WTC11 (cell line): ENCODE measurements at regions not wholly inside any gene's neighbourhood (a gene's known extent, or its start where the extent isn't known, plus 50 kb on each side); places are given as distances from the start of the nearest gene placed in this dataset.

ENCODE experiments used
- ATAC-seq: fragments of 200-7000 bp; cut with Tn5 transposase; 2 replicates; pipeline ENCODE4 v1.10.0; 2021; ENCODE audit warnings: mild to moderate bottlenecking, moderate library complexity
- CTCF ChIA-PET: fragments of 300-600 bp; sonication (Branson Sonifier 250); formaldehyde crosslinking; loops from one replicate; lab custom pipeline; 2021; ENCODE audit warnings: antibody characterized with exemption; lab: Charles Lee
- POLR2A ChIA-PET: fragments of 350-600 bp; sonication (Branson Sonifier 250); formaldehyde crosslinking; loops from one replicate; lab custom pipeline; 2021; ENCODE audit warnings: antibody characterized with exemption; lab: Charles Lee
- DNase-seq: peaks from one replicate; pipeline ENCODE4 v3.0.0; 2021; ENCODE audit warnings: low spot score
- H3K27ac Mint-ChIP-seq: 2 replicates; pipeline ENCODE4 v1.8.0; 2021; ENCODE audit warnings: mixed read lengths
- H3K27me3 Mint-ChIP-seq: 2 replicates; pipeline ENCODE4 v1.8.0; 2021; ENCODE audit warnings: low read depth, mild to moderate bottlenecking, moderate library complexity, mixed read lengths
- H3K36me3 Mint-ChIP-seq: 2 replicates; pipeline ENCODE4 v1.8.0; 2021; ENCODE audit warnings: mixed read lengths
- H3K4me1 Mint-ChIP-seq: 2 replicates; pipeline ENCODE4 v1.8.0; 2022; ENCODE audit warnings: mixed read lengths
- H3K4me3 Mint-ChIP-seq: 2 replicates; pipeline ENCODE4 v1.8.0; 2021; ENCODE audit warnings: mild to moderate bottlenecking, moderate library complexity, mixed read lengths
- H3K9me3 Mint-ChIP-seq: 2 replicates; pipeline ENCODE4 v1.8.0; 2021; ENCODE audit warnings: mixed read lengths
- CBFB ChIP-seq: sonication (generic); formaldehyde crosslinking; IDR thresholded peaks from 2 replicates; pipeline ENCODE4 v1.8.1; 2022; ENCODE audit warnings: mild to moderate bottlenecking, low read depth, missing genetic modification reagents
- CREM ChIP-seq: sonication (generic); formaldehyde crosslinking; IDR thresholded peaks from 2 replicates; pipeline ENCODE4 v1.8.1; 2022; ENCODE audit warnings: mild to moderate bottlenecking, missing genetic modification reagents, moderate library complexity
- ELF4 ChIP-seq: sonication (generic); formaldehyde crosslinking; IDR thresholded peaks from 2 replicates; pipeline ENCODE4 v1.8.1; 2022; ENCODE audit warnings: low read depth, mild to moderate bottlenecking, moderate library complexity, missing genetic modification reagents
- EMX1 ChIP-seq: fragments of 250-450 bp; sonication (Bioruptor Pico); IDR thresholded peaks from 2 replicates; pipeline ENCODE4 v1.8.0; 2021; ENCODE audit warnings: mild to moderate bottlenecking
- ETV6 ChIP-seq: sonication (generic); formaldehyde crosslinking; IDR thresholded peaks from 2 replicates; pipeline ENCODE4 v1.8.1; 2022; ENCODE audit warnings: mild to moderate bottlenecking, missing genetic modification reagents
- KAT7 ChIP-seq: sonication (generic); formaldehyde crosslinking; IDR thresholded peaks from 2 replicates; pipeline ENCODE4 v1.8.1; 2023; ENCODE audit warnings: missing genetic modification reagents, mild to moderate bottlenecking, borderline replicate concordance
- MXD4 ChIP-seq: fragments of 250-450 bp; sonication (Bioruptor Pico); IDR thresholded peaks from 2 replicates; pipeline ENCODE4 v1.8.0; 2021; ENCODE audit warnings: mild to moderate bottlenecking, moderate library complexity, borderline replicate concordance
- MYBL2 ChIP-seq: sonication (generic); formaldehyde crosslinking; IDR thresholded peaks from 2 replicates; pipeline ENCODE4 v1.8.1; 2023; ENCODE audit warnings: mild to moderate bottlenecking, moderate library complexity, missing genetic modification reagents
- SMAD3 ChIP-seq: sonication (generic); formaldehyde crosslinking; IDR thresholded peaks from 2 replicates; pipeline ENCODE4 v1.8.0; 2022; ENCODE audit warnings: missing genetic modification reagents, mild to moderate bottlenecking, borderline replicate concordance
- TCF7 ChIP-seq: sonication (generic); formaldehyde crosslinking; IDR thresholded peaks from 2 replicates; pipeline ENCODE4 v1.8.0; 2022; ENCODE audit warnings: mild to moderate bottlenecking, low read depth, missing genetic modification reagents, moderate library complexity
- TP53 ChIP-seq: sonication (generic); formaldehyde crosslinking; IDR thresholded peaks from 2 replicates; pipeline ENCODE4 v1.8.1; 2023; ENCODE audit warnings: mild to moderate bottlenecking, missing genetic modification reagents
- ZNF138 ChIP-seq: sonication (generic); formaldehyde crosslinking; conservative IDR thresholded peaks from 2 replicates; pipeline ENCODE4 v1.8.1; 2022; ENCODE audit warnings: mild to moderate bottlenecking, moderate library complexity, missing genetic modification reagents
- TF ChIP-seq, protein P1 (sequence below): sonication (generic); formaldehyde crosslinking; conservative IDR thresholded peaks from 2 replicates; pipeline ENCODE4 v1.8.1; 2022; ENCODE audit warnings: mild to moderate bottlenecking, missing genetic modification reagents
- TF ChIP-seq, protein P2 (sequence below): sonication (generic); formaldehyde crosslinking; IDR thresholded peaks from 2 replicates; pipeline ENCODE4 v1.8.1; 2023; ENCODE audit warnings: mild to moderate bottlenecking, missing genetic modification reagents
- TF ChIP-seq, protein P3 (sequence below): sonication (generic); formaldehyde crosslinking; IDR thresholded peaks from 2 replicates; pipeline ENCODE4 v1.8.0; 2022; ENCODE audit warnings: missing genetic modification reagents
- TF ChIP-seq, protein P4 (sequence below): fragments of 250-450 bp; sonication (Bioruptor Pico); IDR thresholded peaks from 2 replicates; pipeline ENCODE4 v1.9.0; 2021; ENCODE audit warnings: moderate library complexity, mild to moderate bottlenecking, inconsistent platforms, borderline replicate concordance
- TF ChIP-seq, protein P5 (sequence below): sonication (generic); formaldehyde crosslinking; IDR thresholded peaks from 2 replicates; pipeline ENCODE4 v1.8.1; 2023; ENCODE audit warnings: mild to moderate bottlenecking, missing genetic modification reagents, borderline replicate concordance
- TF ChIP-seq, protein P6 (sequence below): fragments of 250-450 bp; sonication (Bioruptor Pico); IDR thresholded peaks from 2 replicates; pipeline ENCODE4 v2.1.2; 2022; ENCODE audit warnings: mild to moderate bottlenecking, moderate library complexity
- TF ChIP-seq, protein P7 (sequence below): sonication (generic); formaldehyde crosslinking; IDR thresholded peaks from 2 replicates; pipeline ENCODE4 v1.8.1; 2022; ENCODE audit warnings: low read depth, missing genetic modification reagents, borderline replicate concordance

DNA sequence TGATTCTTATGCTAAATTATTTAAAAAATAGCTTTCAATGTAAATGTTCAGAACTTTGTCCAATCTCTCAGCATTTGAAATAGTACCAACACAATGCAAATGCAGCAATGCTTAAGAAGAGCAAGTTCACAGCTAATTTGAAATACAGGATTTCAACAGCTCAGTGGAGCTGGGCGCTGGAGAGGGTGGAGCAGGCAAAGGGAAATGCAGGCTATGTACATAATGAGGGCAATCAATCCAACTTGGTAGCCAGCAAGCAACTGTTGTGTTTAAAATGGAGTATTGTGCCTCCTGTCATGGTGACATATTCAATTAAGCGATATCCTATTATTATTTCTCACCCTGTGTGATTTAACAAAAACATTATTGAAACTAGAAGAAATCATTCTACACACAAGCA is 568.8 kb downstream of the PSAT1 start:
- no peak for TF ChIP-seq MXD4 (CRISPR knock-in tag)
- TF ChIP-seq, protein P1, sequence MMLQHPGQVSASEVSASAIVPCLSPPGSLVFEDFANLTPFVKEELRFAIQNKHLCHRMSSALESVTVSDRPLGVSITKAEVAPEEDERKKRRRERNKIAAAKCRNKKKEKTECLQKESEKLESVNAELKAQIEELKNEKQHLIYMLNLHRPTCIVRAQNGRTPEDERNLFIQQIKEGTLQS (CRISPR knock-in tag): no peak
- no peak for TF ChIP-seq CREM (CRISPR knock-in tag)
- TF ChIP-seq TP53 (CRISPR knock-in tag): no peak
- no peak for TF ChIP-seq KAT7
- TF ChIP-seq, protein P2, sequence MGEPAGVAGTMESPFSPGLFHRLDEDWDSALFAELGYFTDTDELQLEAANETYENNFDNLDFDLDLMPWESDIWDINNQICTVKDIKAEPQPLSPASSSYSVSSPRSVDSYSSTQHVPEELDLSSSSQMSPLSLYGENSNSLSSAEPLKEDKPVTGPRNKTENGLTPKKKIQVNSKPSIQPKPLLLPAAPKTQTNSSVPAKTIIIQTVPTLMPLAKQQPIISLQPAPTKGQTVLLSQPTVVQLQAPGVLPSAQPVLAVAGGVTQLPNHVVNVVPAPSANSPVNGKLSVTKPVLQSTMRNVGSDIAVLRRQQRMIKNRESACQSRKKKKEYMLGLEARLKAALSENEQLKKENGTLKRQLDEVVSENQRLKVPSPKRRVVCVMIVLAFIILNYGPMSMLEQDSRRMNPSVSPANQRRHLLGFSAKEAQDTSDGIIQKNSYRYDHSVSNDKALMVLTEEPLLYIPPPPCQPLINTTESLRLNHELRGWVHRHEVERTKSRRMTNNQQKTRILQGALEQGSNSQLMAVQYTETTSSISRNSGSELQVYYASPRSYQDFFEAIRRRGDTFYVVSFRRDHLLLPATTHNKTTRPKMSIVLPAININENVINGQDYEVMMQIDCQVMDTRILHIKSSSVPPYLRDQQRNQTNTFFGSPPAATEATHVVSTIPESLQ (CRISPR knock-in tag): no peak
- no peak for TF ChIP-seq ELF4
- TF ChIP-seq TCF7 (CRISPR knock-in tag): no peak
- TF ChIP-seq, protein P3, sequence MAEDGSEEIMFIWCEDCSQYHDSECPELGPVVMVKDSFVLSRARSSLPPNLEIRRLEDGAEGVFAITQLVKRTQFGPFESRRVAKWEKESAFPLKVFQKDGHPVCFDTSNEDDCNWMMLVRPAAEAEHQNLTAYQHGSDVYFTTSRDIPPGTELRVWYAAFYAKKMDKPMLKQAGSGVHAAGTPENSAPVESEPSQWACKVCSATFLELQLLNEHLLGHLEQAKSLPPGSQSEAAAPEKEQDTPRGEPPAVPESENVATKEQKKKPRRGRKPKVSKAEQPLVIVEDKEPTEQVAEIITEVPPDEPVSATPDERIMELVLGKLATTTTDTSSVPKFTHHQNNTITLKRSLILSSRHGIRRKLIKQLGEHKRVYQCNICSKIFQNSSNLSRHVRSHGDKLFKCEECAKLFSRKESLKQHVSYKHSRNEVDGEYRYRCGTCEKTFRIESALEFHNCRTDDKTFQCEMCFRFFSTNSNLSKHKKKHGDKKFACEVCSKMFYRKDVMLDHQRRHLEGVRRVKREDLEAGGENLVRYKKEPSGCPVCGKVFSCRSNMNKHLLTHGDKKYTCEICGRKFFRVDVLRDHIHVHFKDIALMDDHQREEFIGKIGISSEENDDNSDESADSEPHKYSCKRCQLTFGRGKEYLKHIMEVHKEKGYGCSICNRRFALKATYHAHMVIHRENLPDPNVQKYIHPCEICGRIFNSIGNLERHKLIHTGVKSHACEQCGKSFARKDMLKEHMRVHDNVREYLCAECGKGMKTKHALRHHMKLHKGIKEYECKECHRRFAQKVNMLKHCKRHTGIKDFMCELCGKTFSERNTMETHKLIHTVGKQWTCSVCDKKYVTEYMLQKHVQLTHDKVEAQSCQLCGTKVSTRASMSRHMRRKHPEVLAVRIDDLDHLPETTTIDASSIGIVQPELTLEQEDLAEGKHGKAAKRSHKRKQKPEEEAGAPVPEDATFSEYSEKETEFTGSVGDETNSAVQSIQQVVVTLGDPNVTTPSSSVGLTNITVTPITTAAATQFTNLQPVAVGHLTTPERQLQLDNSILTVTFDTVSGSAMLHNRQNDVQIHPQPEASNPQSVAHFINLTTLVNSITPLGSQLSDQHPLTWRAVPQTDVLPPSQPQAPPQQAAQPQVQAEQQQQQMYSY: no peak
- no peak for TF ChIP-seq SMAD3 (CRISPR knock-in tag)
- no peak for TF ChIP-seq CBFB (CRISPR knock-in tag)
- no peak for TF ChIP-seq ETV6 (CRISPR knock-in tag)
- POLR2A ChIA-PET: no interaction called here
- no peaks in the 10 kb centered on the region for H3K27me3 Mint-ChIP-seq
- no peak overlapping the region for H3K4me3 Mint-ChIP-seq
- H3K4me1 Mint-ChIP-seq: peaks cover 11% of the 10 kb centered on the region
- ATAC-seq (no peak; the same call in 1 of the 2 replicates), DNase-seq (no peak)
- H3K36me3 Mint-ChIP-seq: no peaks in the 10 kb centered on the region
- H3K27ac Mint-ChIP-seq: no peak overlapping the region
- no peaks in the 10 kb centered on the region for H3K9me3 Mint-ChIP-seq
- CTCF ChIA-PET: no interaction called here

DNA sequence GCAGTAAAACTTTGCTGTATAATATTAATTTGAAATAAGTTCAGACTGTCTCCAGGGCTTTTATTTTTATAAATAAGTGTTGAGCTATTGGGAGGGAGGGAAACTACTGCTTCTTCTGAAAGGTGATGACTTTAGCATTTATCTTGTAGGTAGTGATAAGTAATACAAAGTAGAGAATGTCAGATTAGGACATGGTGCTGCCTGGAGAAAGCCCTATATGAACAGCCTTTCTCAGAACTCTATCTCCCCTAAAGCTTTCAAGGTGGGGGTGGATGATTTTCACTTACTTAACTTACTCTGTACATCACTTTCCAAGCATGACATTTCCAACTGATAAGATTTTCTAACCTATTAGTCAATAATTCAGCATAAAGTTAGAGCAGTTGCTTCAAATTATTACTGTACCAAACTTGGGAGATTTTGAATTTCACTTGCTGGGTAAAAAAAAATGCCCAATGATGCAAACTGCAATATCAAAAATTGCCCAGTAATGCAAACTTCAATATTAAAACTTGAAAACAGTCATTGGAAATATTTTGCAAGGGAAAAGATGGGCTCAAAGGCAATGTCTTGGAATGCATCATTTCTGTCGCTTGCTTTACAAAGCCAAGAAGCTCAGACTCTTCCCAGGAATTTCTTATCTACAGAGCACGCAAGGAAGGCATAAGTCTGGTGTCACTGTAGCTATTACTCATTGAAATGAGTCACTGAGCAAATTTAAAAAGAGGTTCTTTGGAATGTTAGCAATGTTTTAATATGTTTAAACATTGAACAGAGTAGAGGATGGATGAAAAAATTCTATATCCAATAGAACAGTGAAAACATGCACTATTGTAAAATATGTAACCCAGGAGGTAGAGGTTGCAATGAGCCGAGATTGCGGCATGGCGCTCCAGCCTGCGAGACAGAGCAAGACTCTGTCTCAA is 569.5 kb downstream of the PSAT1 start:
- Mint-ChIP-seq H3K27ac (no peak overlapping the region), H3K9me3 (no peaks in the 10 kb centered on the region), H3K4me1 (peaks cover 11% of the 10 kb centered on the region), H3K27me3 (no peaks in the 10 kb centered on the region), H3K36me3 (no peaks in the 10 kb centered on the region), H3K4me3 (no peak overlapping the region)
- POLR2A ChIA-PET: no interaction called here
- DNase-seq: no peak
- no peak for ATAC-seq
- CTCF ChIA-PET: no interaction called here
- no peak for TF ChIP-seq SMAD3 (CRISPR knock-in tag)
- no peak for TF ChIP-seq ELF4
- TF ChIP-seq ZNF138: no peak
- TF ChIP-seq, protein P4, sequence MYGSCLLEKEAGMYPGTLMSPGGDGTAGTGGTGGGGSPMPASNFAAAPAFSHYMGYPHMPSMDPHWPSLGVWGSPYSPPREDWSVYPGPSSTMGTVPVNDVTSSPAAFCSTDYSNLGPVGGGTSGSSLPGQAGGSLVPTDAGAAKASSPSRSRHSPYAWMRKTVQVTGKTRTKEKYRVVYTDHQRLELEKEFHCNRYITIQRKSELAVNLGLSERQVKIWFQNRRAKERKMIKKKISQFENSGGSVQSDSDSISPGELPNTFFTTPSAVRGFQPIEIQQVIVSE (CRISPR knock-in tag): no peak
- TF ChIP-seq EMX1 (CRISPR knock-in tag): no peak
- no peak for TF ChIP-seq MYBL2 (CRISPR knock-in tag)
- TF ChIP-seq, protein P5, sequence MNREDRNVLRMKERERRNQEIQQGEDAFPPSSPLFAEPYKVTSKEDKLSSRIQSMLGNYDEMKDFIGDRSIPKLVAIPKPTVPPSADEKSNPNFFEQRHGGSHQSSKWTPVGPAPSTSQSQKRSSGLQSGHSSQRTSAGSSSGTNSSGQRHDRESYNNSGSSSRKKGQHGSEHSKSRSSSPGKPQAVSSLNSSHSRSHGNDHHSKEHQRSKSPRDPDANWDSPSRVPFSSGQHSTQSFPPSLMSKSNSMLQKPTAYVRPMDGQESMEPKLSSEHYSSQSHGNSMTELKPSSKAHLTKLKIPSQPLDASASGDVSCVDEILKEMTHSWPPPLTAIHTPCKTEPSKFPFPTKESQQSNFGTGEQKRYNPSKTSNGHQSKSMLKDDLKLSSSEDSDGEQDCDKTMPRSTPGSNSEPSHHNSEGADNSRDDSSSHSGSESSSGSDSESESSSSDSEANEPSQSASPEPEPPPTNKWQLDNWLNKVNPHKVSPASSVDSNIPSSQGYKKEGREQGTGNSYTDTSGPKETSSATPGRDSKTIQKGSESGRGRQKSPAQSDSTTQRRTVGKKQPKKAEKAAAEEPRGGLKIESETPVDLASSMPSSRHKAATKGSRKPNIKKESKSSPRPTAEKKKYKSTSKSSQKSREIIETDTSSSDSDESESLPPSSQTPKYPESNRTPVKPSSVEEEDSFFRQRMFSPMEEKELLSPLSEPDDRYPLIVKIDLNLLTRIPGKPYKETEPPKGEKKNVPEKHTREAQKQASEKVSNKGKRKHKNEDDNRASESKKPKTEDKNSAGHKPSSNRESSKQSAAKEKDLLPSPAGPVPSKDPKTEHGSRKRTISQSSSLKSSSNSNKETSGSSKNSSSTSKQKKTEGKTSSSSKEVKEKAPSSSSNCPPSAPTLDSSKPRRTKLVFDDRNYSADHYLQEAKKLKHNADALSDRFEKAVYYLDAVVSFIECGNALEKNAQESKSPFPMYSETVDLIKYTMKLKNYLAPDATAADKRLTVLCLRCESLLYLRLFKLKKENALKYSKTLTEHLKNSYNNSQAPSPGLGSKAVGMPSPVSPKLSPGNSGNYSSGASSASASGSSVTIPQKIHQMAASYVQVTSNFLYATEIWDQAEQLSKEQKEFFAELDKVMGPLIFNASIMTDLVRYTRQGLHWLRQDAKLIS (CRISPR knock-in tag): no peak
- TF ChIP-seq, protein P6, sequence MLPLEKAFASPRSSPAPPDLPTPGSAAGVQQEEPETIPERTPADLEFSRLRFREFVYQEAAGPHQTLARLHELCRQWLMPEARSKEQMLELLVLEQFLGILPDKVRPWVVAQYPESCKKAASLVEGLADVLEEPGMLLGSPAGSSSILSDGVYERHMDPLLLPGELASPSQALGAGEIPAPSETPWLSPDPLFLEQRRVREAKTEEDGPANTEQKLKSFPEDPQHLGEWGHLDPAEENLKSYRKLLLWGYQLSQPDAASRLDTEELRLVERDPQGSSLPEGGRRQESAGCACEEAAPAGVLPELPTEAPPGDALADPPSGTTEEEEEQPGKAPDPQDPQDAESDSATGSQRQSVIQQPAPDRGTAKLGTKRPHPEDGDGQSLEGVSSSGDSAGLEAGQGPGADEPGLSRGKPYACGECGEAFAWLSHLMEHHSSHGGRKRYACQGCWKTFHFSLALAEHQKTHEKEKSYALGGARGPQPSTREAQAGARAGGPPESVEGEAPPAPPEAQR (CRISPR knock-in tag): no peak
- TF ChIP-seq, protein P7, sequence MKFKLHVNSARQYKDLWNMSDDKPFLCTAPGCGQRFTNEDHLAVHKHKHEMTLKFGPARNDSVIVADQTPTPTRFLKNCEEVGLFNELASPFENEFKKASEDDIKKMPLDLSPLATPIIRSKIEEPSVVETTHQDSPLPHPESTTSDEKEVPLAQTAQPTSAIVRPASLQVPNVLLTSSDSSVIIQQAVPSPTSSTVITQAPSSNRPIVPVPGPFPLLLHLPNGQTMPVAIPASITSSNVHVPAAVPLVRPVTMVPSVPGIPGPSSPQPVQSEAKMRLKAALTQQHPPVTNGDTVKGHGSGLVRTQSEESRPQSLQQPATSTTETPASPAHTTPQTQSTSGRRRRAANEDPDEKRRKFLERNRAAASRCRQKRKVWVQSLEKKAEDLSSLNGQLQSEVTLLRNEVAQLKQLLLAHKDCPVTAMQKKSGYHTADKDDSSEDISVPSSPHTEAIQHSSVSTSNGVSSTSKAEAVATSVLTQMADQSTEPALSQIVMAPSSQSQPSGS (CRISPR knock-in tag): no peak
